Endothelial cell of umbilical vein (primary cell): ENCODE measurements at regions not wholly inside any gene's neighbourhood (a gene's known extent, or its start where the extent isn't known, plus 50 kb on each side); places are given as distances from the start of the nearest gene placed in this dataset.

ENCODE experiments used
- CTCF ChIP-seq, 2 donors: IDR thresholded peaks; 1 replicate in 1 of 2; 2 replicates in 1 of 2; pipeline ENCODE4 v1.5.1; 2011; ENCODE audit warnings: low read length in 2 of 2, mild to moderate bottlenecking in 2 of 2, moderate library complexity in 2 of 2, control low read depth in 1 of 2, inconsistent platforms in 1 of 2, low read depth in 1 of 2; ENCODE audit not compliant: insufficient read depth in 1 of 2; ENCODE audit errors: extremely low read depth in 1 of 2
- EZH2 ChIP-seq: IDR thresholded peaks from 2 replicates; pipeline ENCODE4 v1.6.1; 2012; ENCODE audit warnings: borderline replicate concordance, low read depth, mild to moderate bottlenecking, moderate library complexity, low read length, inconsistent platforms; ENCODE audit not compliant: severe bottlenecking
- JUN ChIP-seq: IDR thresholded peaks from 2 replicates; pipeline ENCODE4 v1.6.1; 2011; ENCODE audit warnings: borderline replicate concordance, low read depth; ENCODE audit not compliant: insufficient read length, insufficient read depth
- POLR2A ChIP-seq: IDR thresholded peaks from 2 replicates; pipeline ENCODE4 v1.6.1; 2012; ENCODE audit warnings: low read depth, mild to moderate bottlenecking, control low read depth, low read length

GRCh38 chr7:116421298-116421697 is 78.2 kb upstream of the CAV2 start:
- TF ChIP-seq JUN (no peak), EZH2 (no peak), CTCF (IDR thresholded peaks at IDR 0.05; ENCODE audit: extremely low read depth in 1 of 2, insufficient read depth in 1 of 2, low read depth in 1 of 2, low read length in 2 of 2) (no peak), POLR2A (no peak)
